Endodermal cell (in vitro differentiated cells): ENCODE measurements at regions not wholly inside any gene's neighbourhood (a gene's known extent, or its start where the extent isn't known, plus 50 kb on each side); places are given as distances from the start of the nearest gene placed in this dataset.

Experiments used
- DNase-seq: peaks from one replicate; pipeline ENCODE4 v3.0.0-alpha.2; 2017
- H3K27ac ChIP-seq: 2 replicates; pipeline ENCODE4 v1.5.1; 2013; ENCODE audit warnings: mild to moderate bottlenecking, low read depth, low read length, moderate library complexity
- H3K27me3 ChIP-seq: 2 replicates; pipeline ENCODE4 v1.6.1; 2013; ENCODE audit warnings: mild to moderate bottlenecking, low read length, moderate library complexity; ENCODE audit not compliant: insufficient read depth, control insufficient read depth, poor library complexity, severe bottlenecking
- H3K36me3 ChIP-seq: 2 replicates; pipeline ENCODE4 v1.7.0; 2013; ENCODE audit warnings: mild to moderate bottlenecking, low read length, moderate library complexity; ENCODE audit not compliant: control insufficient read depth, insufficient read depth
- H3K4me1 ChIP-seq: one replicate; pipeline ENCODE4 v1.7.0; 2013; ENCODE audit warnings: low read length; ENCODE audit not compliant: control insufficient read depth, insufficient read depth
- H3K4me3 ChIP-seq: 2 replicates; pipeline ENCODE4 v1.5.1; 2013; ENCODE audit warnings: mild to moderate bottlenecking, low read length, moderate library complexity
- H3K9ac ChIP-seq: 2 replicates; pipeline ENCODE4 v1.6.1; 2013; ENCODE audit warnings: mild to moderate bottlenecking, low read length, moderate library complexity; ENCODE audit not compliant: poor library complexity, severe bottlenecking; ENCODE audit errors: extremely low read depth
- H3K9me3 ChIP-seq: 2 replicates; pipeline ENCODE4 v1.6.1; 2013; ENCODE audit warnings: mild to moderate bottlenecking, low read length, moderate library complexity; ENCODE audit not compliant: control insufficient read depth
- H3K27ac Mint-ChIP-seq: 2 replicates; pipeline ENCODE4 v1.8.0; 2020; ENCODE audit warnings: mixed read lengths
- H3K27me3 Mint-ChIP-seq: 2 replicates; pipeline ENCODE4 v1.8.0; 2021; ENCODE audit warnings: mild to moderate bottlenecking, mixed read lengths; ENCODE audit not compliant: insufficient read depth
- H3K36me3 Mint-ChIP-seq: 2 replicates; pipeline ENCODE4 v1.8.0; 2020; ENCODE audit warnings: low read depth, mixed read lengths
- H3K4me1 Mint-ChIP-seq: 2 replicates; pipeline ENCODE4 v1.8.0; 2020; ENCODE audit warnings: mixed read lengths
- H3K4me3 Mint-ChIP-seq: 2 replicates; pipeline ENCODE4 v1.8.0; 2020; ENCODE audit warnings: mild to moderate bottlenecking, moderate library complexity, mixed read lengths
- H3K9me3 Mint-ChIP-seq: 2 replicates; pipeline ENCODE4 v1.8.0; 2020; ENCODE audit warnings: mild to moderate bottlenecking, mixed read lengths
- CTCF ChIP-seq: fragments of 200-600 bp; sonication (generic); conservative IDR thresholded peaks from 2 replicates; pipeline ENCODE4 v1.5.0; 2021; ENCODE audit warnings: antibody characterized with exemption, mild to moderate bottlenecking
- WGBS, 2 experiments: methylation state at CpG; one replicate each; pipeline versions ENCODE4 v1.1.5 to v1.1.7; 2013; ENCODE audit warnings: missing lambda C conversion rate in 2 of 2, mixed read lengths in 1 of 2; ENCODE audit not compliant: insufficient coverage in 1 of 2, insufficient read length in 1 of 2; 5-methylcytosine and 5-hydroxymethylcytosine counted together

GRCh38 chr10:111821871-111822270, 361.7 kb downstream of the GPAM start:
- H3K4me1 ChIP-seq = no peaks in the 10 kb centered on the region
- 95 to 100% methylated on average over 2 of the region's 2 CpGs for WGBS, 2 experiments
- Mint-ChIP-seq H3K9me3 (no peaks in the 10 kb centered on the region), H3K4me3 (no peak overlapping the region), H3K27me3 (no peaks in the 10 kb centered on the region), H3K27ac (no peak overlapping the region), H3K36me3 (no peaks in the 10 kb centered on the region), H3K4me1 (no peaks in the 10 kb centered on the region)
- no peaks in the 10 kb centered on the region for H3K27me3 ChIP-seq
- H3K36me3 ChIP-seq = no peaks in the 10 kb centered on the region
- no peak overlapping the region for H3K4me3 ChIP-seq
- H3K9me3 ChIP-seq = no peaks in the 10 kb centered on the region
- H3K27ac ChIP-seq = no peak overlapping the region
- DNase-seq = no peak
- no peak for TF ChIP-seq CTCF
- H3K9ac ChIP-seq = no peak overlapping the region

- H3K27me3 Mint-ChIP-seq = no peaks in the 10 kb centered on the region
- no peaks in the 10 kb centered on the region for H3K36me3 Mint-ChIP-seq
- no peak overlapping the region for H3K27ac Mint-ChIP-seq
- Histone ChIP-seq H3K4me1 (no peaks in the 10 kb centered on the region), H3K27me3 (no peaks in the 10 kb centered on the region), H3K4me3 (no peak overlapping the region), H3K36me3 (no peaks in the 10 kb centered on the region), H3K27ac (no peak overlapping the region), H3K9ac (no peak overlapping the region), H3K9me3 (no peaks in the 10 kb centered on the region)
- no peak overlapping the region for H3K4me3 Mint-ChIP-seq
- no peaks in the 10 kb centered on the region for H3K9me3 Mint-ChIP-seq
- 91% methylated on average over 1 of the region's 2 CpGs; no CpG with 5 or more reads in 1 of the 2 experiments for WGBS, 2 experiments
- no peak for DNase-seq
- no peaks in the 10 kb centered on the region for H3K4me1 Mint-ChIP-seq
- TF ChIP-seq CTCF = no peak
These were observed 360.9 kb downstream of the GPAM start for GRCh38 chr10:111822661-111823060.

- H3K4me1 Mint-ChIP-seq = no peaks in the 10 kb centered on the region
- H3K9me3 ChIP-seq = no peaks in the 10 kb centered on the region
- H3K27me3 ChIP-seq = no peaks in the 10 kb centered on the region
- H3K27ac ChIP-seq = no peak overlapping the region
- TF ChIP-seq CTCF = no peak
- no peaks in the 10 kb centered on the region for H3K36me3 Mint-ChIP-seq
- H3K4me3 Mint-ChIP-seq = no peak overlapping the region
- H3K9ac ChIP-seq = no peak overlapping the region
- H3K4me1 ChIP-seq = no peaks in the 10 kb centered on the region
- no peak overlapping the region for H3K27ac Mint-ChIP-seq
- no peaks in the 10 kb centered on the region for H3K36me3 ChIP-seq
- H3K27me3 Mint-ChIP-seq = no peaks in the 10 kb centered on the region
- no peaks in the 10 kb centered on the region for H3K9me3 Mint-ChIP-seq
- 88 to 96% methylated on average over 3 to 5 of the region's 5 CpGs for WGBS, 2 experiments
- H3K4me3 ChIP-seq = no peak overlapping the region
- DNase-seq = no peak
These were observed 359.4 kb downstream of the GPAM start for GRCh38 chr10:111824128-111824527.
